SK-N-SH (cell line): ENCODE measurements at regions not wholly inside any gene's neighbourhood (a gene's known extent, or its start where the extent isn't known, plus 50 kb on each side); places are given as distances from the start of the nearest gene placed in this dataset.

ENCODE experiments used
- CTCF ChIA-PET: fragments of 300-600, 350-600 bp; formaldehyde crosslinking; extraction: SDS; loops from one replicate; lab custom pipeline; 2021; lab: Yijun Ruan, JAX
- POLR2A ChIA-PET: fragments of 350-600 bp; sonication (Branson Sonifier 250); formaldehyde crosslinking; extraction: SDS; loops from one replicate; lab custom pipeline; 2020; ENCODE audit warnings: antibody characterized with exemption, inconsistent platforms; lab: Yijun Ruan, JAX
- DNase-seq: peaks from one replicate; pipeline ENCODE4 v3.0.0; 2012
- H2AFZ ChIP-seq: fragments of 200-600 bp; sonication (generic); 2 replicates; pipeline ENCODE4 v1.8.1; 2016; ENCODE audit warnings: antibody characterized with exemption, mild to moderate bottlenecking, low read depth
- H3F3A ChIP-seq: fragments of 200-600 bp; sonication (generic); replicated peaks from 2 replicates; pipeline ENCODE3; 2016; ENCODE audit warnings: antibody characterized with exemption, mild to moderate bottlenecking; ENCODE audit not compliant: insufficient read depth
- H3K27ac ChIP-seq, 2 experiments: fragments of 200-500 bp in 1 of 2; fragments of 200-600 bp in 1 of 2; sonication (Bioruptor generic) in 1 of 2; sonication (generic), shearing (Covaris generic) in 1 of 2; 2 replicates each; pipeline versions ENCODE4 v1.5.1 to v1.6.1; 2014 to 2016; ENCODE audit warnings: low read depth in 2 of 2, inconsistent platforms in 1 of 2, low read length in 1 of 2, mild to moderate bottlenecking in 1 of 2, mixed read lengths in 1 of 2
- H3K27me3 ChIP-seq: fragments of 200-600 bp; sonication (generic), shearing (Covaris generic); 2 replicates; pipeline ENCODE4 v1.6.1; 2016; ENCODE audit warnings: mixed run types; ENCODE audit not compliant: insufficient read depth
- H3K36me3 ChIP-seq, 2 experiments: fragments of 200-500 bp in 1 of 2; fragments of 200-600 bp in 1 of 2; sonication (Bioruptor generic) in 1 of 2; sonication (generic) in 1 of 2; replicated peaks in 1 of 2; 2 replicates each; pipeline versions ENCODE3 to v1.5.1; 2014 to 2016; ENCODE audit warnings: low read length in 1 of 2, mild to moderate bottlenecking in 1 of 2; ENCODE audit not compliant: insufficient read depth in 2 of 2, control insufficient read depth in 1 of 2
- H3K4me1 ChIP-seq, 2 experiments: fragments of 200-500 bp in 1 of 2; fragments of 200-600 bp in 1 of 2; sonication (Bioruptor generic) in 1 of 2; sonication (generic), shearing (Covaris generic) in 1 of 2; 2 replicates each; pipeline versions ENCODE4 v1.5.1 to v1.6.1; 2014 to 2016; ENCODE audit warnings: low read depth in 1 of 2, low read length in 1 of 2, mixed run types in 1 of 2; ENCODE audit not compliant: insufficient read depth in 2 of 2, control insufficient read depth in 1 of 2
- H3K4me2 ChIP-seq: fragments of 200-600 bp; sonication (generic), shearing (Covaris generic); 2 replicates; pipeline ENCODE4 v1.6.1; 2017; ENCODE audit warnings: mixed run types
- H3K4me3 ChIP-seq, 2 experiments: fragments of 200-500 bp in 1 of 2; fragments of 200-600 bp in 1 of 2; sonication (Bioruptor generic) in 1 of 2; sonication (generic), shearing (Covaris generic) in 1 of 2; 2 replicates each; pipeline versions ENCODE4 v1.5.1 to v1.8.1; 2014 to 2016; ENCODE audit warnings: low read depth in 2 of 2, inconsistent platforms in 1 of 2, low read length in 1 of 2, mild to moderate bottlenecking in 1 of 2, mixed read lengths in 1 of 2, moderate library complexity in 1 of 2
- H3K79me2 ChIP-seq: fragments of 200-600 bp; sonication (generic); 2 replicates; pipeline ENCODE4 v1.8.1; 2017; ENCODE audit warnings: mild to moderate bottlenecking; ENCODE audit not compliant: insufficient read depth
- H3K9ac ChIP-seq: fragments of 200-600 bp; sonication (generic); 2 replicates; pipeline ENCODE4 v1.6.1; 2017; ENCODE audit warnings: mixed run types
- H3K9me2 ChIP-seq: fragments of 200-600 bp; sonication (generic); 2 replicates; pipeline ENCODE4 v1.6.1; 2017; ENCODE audit warnings: mixed run types
- H3K9me3 ChIP-seq: fragments of 200-600 bp; sonication (generic); 2 replicates; pipeline ENCODE4 v1.6.1; 2017; ENCODE audit warnings: mixed run types, mild to moderate bottlenecking, moderate library complexity
- H4K20me1 ChIP-seq: fragments of 200-600 bp; sonication (generic); 2 replicates; pipeline ENCODE4 v1.6.1; 2017; ENCODE audit warnings: mild to moderate bottlenecking, mixed run types; ENCODE audit not compliant: insufficient read depth
- CHD2 ChIP-seq: fragments of 150-350 bp; IDR thresholded peaks from 2 replicates; pipeline ENCODE4 v1.6.1; 2018; ENCODE audit warnings: low read length; ENCODE audit not compliant: partially characterized antibody
- EZH2phosphoT487 ChIP-seq: fragments of 200-600 bp; sonication (generic); IDR thresholded peaks from 2 replicates; pipeline ENCODE4 v1.6.1; 2017; ENCODE audit warnings: low read depth, mixed run types, mild to moderate bottlenecking, antibody characterized with exemption, moderate library complexity, borderline replicate concordance
- GATA2 ChIP-seq: sonication (generic); formaldehyde crosslinking; IDR thresholded peaks from 2 replicates; pipeline ENCODE4 v1.5.0; 2020; ENCODE audit warnings: mild to moderate bottlenecking, missing genetic modification reagents
- JUND ChIP-seq: IDR thresholded peaks from 2 replicates; pipeline ENCODE4 v1.4.0; 2012
- NFIC ChIP-seq: IDR thresholded peaks from 2 replicates; pipeline ENCODE4 v1.4.0; 2012; ENCODE audit warnings: borderline replicate concordance
- POLR2AphosphoS5 ChIP-seq: IDR thresholded peaks from 2 replicates; pipeline ENCODE4 v1.6.1; 2012; ENCODE audit warnings: low read depth, low read length
- RAD21 ChIP-seq: IDR thresholded peaks from 2 replicates; pipeline ENCODE4 v1.6.1; 2012; ENCODE audit warnings: mild to moderate bottlenecking, low read length
- RCOR1 ChIP-seq: fragments of 150-350 bp; IDR thresholded peaks from 2 replicates; pipeline ENCODE4 v1.6.1; 2017; ENCODE audit warnings: antibody characterized with exemption, low read length
- RFX5 ChIP-seq: IDR thresholded peaks from 2 replicates; pipeline ENCODE4 v1.6.1; 2012; ENCODE audit warnings: mild to moderate bottlenecking, improper control_type of control experiment, low read length
- SIN3A ChIP-seq: IDR thresholded peaks from 2 replicates; pipeline ENCODE4 v1.6.1; 2012; ENCODE audit warnings: low read depth, mild to moderate bottlenecking, low read length, moderate library complexity, borderline replicate concordance
- YY1 ChIP-seq: IDR thresholded peaks from 2 replicates; pipeline ENCODE4 v1.4.0; 2012; ENCODE audit warnings: low read depth, mild to moderate bottlenecking
- whole genome bisulfite sequencing: methylation state at CpG from one replicate; pipeline ENCODE4 v1.1.6; 2017; ENCODE audit warnings: low lambda C conversion rate; 5-methylcytosine and 5-hydroxymethylcytosine counted together
- TF ChIP-seq, protein P1 (sequence below): fragments of 150-350 bp; IDR thresholded peaks from 2 replicates; pipeline ENCODE4 v1.6.1; 2016; ENCODE audit warnings: mild to moderate bottlenecking, low read depth, low read length
- TF ChIP-seq, protein P2 (sequence below): IDR thresholded peaks from 2 replicates; pipeline ENCODE4 v1.4.0; 2012; ENCODE audit warnings: low read depth, borderline replicate concordance

DNA sequence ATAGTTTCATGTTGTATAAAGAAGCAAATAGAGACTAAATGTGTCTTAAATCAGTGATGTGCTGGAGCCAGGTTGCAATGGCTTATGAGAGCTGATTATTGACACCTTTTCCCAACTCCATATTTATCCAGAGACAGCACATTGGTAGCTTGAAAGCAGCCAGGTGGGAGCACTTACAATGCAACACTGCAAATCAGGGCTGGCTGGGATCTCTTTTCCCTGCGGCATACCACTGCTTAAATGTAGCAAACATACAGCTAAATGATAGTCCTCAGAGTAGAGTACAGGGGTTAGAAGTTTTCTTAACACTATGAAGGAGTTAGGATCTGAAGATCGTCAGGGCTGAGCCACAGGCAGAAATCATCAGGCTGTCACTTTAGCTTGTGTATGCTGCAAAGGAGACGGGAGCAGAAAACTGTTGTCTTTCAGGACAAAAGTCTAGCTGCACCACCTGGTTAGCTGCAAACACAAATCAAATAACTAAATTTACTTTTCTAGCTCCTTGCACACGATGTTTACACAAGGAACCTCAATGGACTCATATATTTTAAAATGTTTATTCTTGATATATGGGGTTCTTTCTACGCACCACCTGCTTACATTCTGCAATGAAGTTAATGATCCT, 527.3 kb downstream of the TLL1 start:
- CTCF ChIA-PET = interaction anchor here (1.0 kb wide), 1 partner anchor 12 kb away, joined by 3 read pairs; no protein-coding TSS in a partner anchor
- Histone ChIP-seq H3K4me2 (peak overlapping the region; percentile 33; the same call in 1 of the 2 replicates), H3K27ac (no peak overlapping the region)

DNA sequence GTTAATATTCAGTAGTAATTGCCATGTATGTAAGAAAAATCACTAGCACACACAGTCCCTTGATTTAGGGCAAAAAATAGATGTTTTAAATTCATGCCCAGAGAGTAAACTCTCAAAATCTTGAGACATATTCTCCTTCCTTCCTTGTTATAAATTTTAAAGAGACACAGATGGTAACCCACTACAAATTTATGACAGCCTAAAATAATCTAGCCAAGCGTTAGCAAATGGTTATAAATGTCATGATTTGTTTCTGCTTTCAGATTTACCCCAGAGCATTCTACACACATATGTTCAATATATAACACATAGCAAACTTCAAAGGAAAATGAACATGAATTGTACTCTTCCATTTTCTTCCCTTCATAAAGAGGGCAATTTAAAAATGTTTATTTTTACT, 540.3 kb downstream of the TLL1 start:
- H3K4me2 ChIP-seq = no peak overlapping the region
- H4K20me1 ChIP-seq = no peaks in the 10 kb centered on the region
- no peaks in the 10 kb centered on the region for H3K36me3 ChIP-seq
- H3K9me2 ChIP-seq = no peaks in the 10 kb centered on the region
- no peak overlapping the region for H3K4me3 ChIP-seq
- CTCF ChIA-PET = no interaction called here
- H3K27me3 ChIP-seq = no peaks in the 10 kb centered on the region
- POLR2A ChIA-PET = no interaction called here
- no peaks in the 10 kb centered on the region for H3K4me1 ChIP-seq
- peak overlapping the region; percentile 64 for H2AFZ ChIP-seq
- no peak for DNase-seq
- no peak overlapping the region for H3K9ac ChIP-seq
- no peaks in the 10 kb centered on the region for H3K9me3 ChIP-seq
- H3K27ac ChIP-seq = no peak overlapping the region
- peaks cover 16% of the 10 kb centered on the region for H3F3A ChIP-seq
- TF ChIP-seq YY1 (no peak), EZH2phosphoT487 (no peak)
- 28% methylated on average over 1 of the region's 1 CpG for WGBS
- H3K79me2 ChIP-seq = no peaks in the 10 kb centered on the region; the same call in 1 of the 2 replicates

More for the DNA sequence above, 527.3 kb downstream of the TLL1 start:
- Histone ChIP-seq H3K4me1 (no peaks in the 10 kb centered on the region; a peak in 1 of 4 replicates), H3K27me3 (no peaks in the 10 kb centered on the region), H2AFZ (peak overlapping the region; percentile 72; the same call in 1 of the 2 replicates), H3K9me3 (0 out of 2 replicates have a peak, but pooled peaks cover 4% of the 10 kb centered on the region)
- TF ChIP-seq SIN3A = no peak
- TF ChIP-seq RCOR1 = no peak
- TF ChIP-seq, protein P1, sequence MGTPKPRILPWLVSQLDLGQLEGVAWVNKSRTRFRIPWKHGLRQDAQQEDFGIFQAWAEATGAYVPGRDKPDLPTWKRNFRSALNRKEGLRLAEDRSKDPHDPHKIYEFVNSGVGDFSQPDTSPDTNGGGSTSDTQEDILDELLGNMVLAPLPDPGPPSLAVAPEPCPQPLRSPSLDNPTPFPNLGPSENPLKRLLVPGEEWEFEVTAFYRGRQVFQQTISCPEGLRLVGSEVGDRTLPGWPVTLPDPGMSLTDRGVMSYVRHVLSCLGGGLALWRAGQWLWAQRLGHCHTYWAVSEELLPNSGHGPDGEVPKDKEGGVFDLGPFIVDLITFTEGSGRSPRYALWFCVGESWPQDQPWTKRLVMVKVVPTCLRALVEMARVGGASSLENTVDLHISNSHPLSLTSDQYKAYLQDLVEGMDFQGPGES = no peak
- no peak for TF ChIP-seq NFIC
- TF ChIP-seq, all 33 proteins: peak for 0
- Histone ChIP-seq H4K20me1 (no peaks in the 10 kb centered on the region), H3K79me2 (no peaks in the 10 kb centered on the region), H3K9ac (no peak overlapping the region), H3K9me2 (no peaks in the 10 kb centered on the region), H3K36me3 (no peaks in the 10 kb centered on the region), H3F3A (no peaks in the 10 kb centered on the region), H3K4me3 (no peak overlapping the region)
- WGBS = 28% methylated on average over 5 of the region's 5 CpGs
- POLR2A ChIA-PET = no interaction called here
- no peak for DNase-seq

DNA sequence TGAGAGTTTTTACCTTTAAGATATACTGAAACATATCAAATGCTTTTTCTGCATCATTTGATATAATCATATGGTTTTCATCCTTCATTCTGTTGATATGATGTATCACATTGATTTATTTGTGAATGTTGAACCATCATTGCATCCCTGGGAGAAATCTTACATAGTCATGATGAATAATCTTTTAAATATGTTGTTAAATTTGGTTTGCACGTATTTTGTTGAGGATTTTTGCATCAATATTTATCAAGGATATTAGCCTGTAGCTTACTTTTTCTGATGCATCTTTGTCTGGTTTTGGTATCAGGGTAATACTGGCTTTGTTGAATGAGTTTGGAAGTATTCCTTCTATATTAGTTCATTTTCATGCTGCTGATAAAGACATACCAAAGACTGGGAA, 541.4 kb downstream of the TLL1 start:
- no peak overlapping the region for H3K4me2 ChIP-seq
- no peaks in the 10 kb centered on the region for H3K9me3 ChIP-seq
- H2AFZ ChIP-seq = no peak overlapping the region
- H3K36me3 ChIP-seq = no peaks in the 10 kb centered on the region
- TF ChIP-seq JUND (no peak), RAD21 (no peak), CHD2 (no peak), GATA2 (CRISPR knock-in tag) (no peak), POLR2AphosphoS5 (no peak), RFX5 (no peak), YY1 (no peak), EZH2phosphoT487 (no peak), SIN3A (no peak)
- TF ChIP-seq, protein P2, sequence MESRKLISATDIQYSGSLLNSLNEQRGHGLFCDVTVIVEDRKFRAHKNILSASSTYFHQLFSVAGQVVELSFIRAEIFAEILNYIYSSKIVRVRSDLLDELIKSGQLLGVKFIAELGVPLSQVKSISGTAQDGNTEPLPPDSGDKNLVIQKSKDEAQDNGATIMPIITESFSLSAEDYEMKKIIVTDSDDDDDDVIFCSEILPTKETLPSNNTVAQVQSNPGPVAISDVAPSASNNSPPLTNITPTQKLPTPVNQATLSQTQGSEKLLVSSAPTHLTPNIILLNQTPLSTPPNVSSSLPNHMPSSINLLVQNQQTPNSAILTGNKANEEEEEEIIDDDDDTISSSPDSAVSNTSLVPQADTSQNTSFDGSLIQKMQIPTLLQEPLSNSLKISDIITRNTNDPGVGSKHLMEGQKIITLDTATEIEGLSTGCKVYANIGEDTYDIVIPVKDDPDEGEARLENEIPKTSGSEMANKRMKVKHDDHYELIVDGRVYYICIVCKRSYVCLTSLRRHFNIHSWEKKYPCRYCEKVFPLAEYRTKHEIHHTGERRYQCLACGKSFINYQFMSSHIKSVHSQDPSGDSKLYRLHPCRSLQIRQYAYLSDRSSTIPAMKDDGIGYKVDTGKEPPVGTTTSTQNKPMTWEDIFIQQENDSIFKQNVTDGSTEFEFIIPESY = no peak
- H3K4me1 ChIP-seq = no peaks in the 10 kb centered on the region
- H3F3A ChIP-seq = peaks cover 16% of the 10 kb centered on the region
- no peaks in the 10 kb centered on the region for H3K27me3 ChIP-seq
- 19% methylated on average over 1 of the region's 1 CpG for WGBS
- no peak overlapping the region for H3K27ac ChIP-seq
- H3K9me2 ChIP-seq = no peaks in the 10 kb centered on the region
- no peaks in the 10 kb centered on the region; the same call in 1 of the 2 replicates for H3K79me2 ChIP-seq
- no peak for DNase-seq
- H3K9ac ChIP-seq = no peak overlapping the region
- POLR2A ChIA-PET = no interaction called here
- no peak overlapping the region for H3K4me3 ChIP-seq
- CTCF ChIA-PET = no interaction called here
- no peaks in the 10 kb centered on the region for H4K20me1 ChIP-seq
